Breast epithelium (tissue), 4 donors: ENCODE measurements at regions not wholly inside any gene's neighbourhood (a gene's known extent, or its start where the extent isn't known, plus 50 kb on each side); places are given as distances from the start of the nearest gene placed in this dataset.

Experiments
- DNase-seq, 2 donors: peaks; one replicate each; pipeline ENCODE4 v3.0.0-alpha.2; 2019; ENCODE audit warnings: low spot score in 2 of 2
- H3K27ac ChIP-seq, 2 donors: fragments of 200-600 bp; sonication (generic) in 1 of 2; one replicate each; pipeline ENCODE4 v1.5.1; 2016 to 2019; ENCODE audit warnings: mild to moderate bottlenecking in 1 of 2
- H3K27me3 ChIP-seq, 2 donors: fragments of 200-600 bp; sonication (generic) in 1 of 2; one replicate each; pipeline versions ENCODE4 v1.5.1 to v1.6.0; 2017 to 2019; ENCODE audit warnings: control low read depth in 1 of 2, mild to moderate bottlenecking in 1 of 2
- H3K36me3 ChIP-seq: fragments of 200-600 bp; one replicate; pipeline ENCODE4 v1.5.1; 2019
- H3K4me1 ChIP-seq, 2 donors: fragments of 200-600 bp; sonication (generic); one replicate each; pipeline ENCODE4 v1.5.1; 2016 to 2019; ENCODE audit warnings: control low read depth in 1 of 2
- H3K4me3 ChIP-seq, 3 donors: fragments of 200-600 bp; sonication (generic); 1 replicate in 2 of 3; 2 replicates in 1 of 3; pipeline ENCODE4 v1.5.1; 2016 to 2019; ENCODE audit warnings: mild to moderate bottlenecking in 3 of 3, moderate library complexity in 2 of 3
- H3K9me3 ChIP-seq, 2 donors: fragments of 200-600 bp; sonication (generic) in 1 of 2; one replicate each; pipeline ENCODE4 v1.5.1; 2016 to 2019; ENCODE audit warnings: control low read depth in 1 of 2
- POLR2A ChIP-seq: fragments of 450-650 bp; IDR thresholded peaks from one replicate; pipeline ENCODE4 v1.6.1; 2016; ENCODE audit warnings: antibody characterized with exemption, mild to moderate bottlenecking, moderate library complexity
- POLR2AphosphoS5 ChIP-seq, 3 donors: sonication (generic); formaldehyde crosslinking; IDR thresholded peaks; one replicate each; pipeline ENCODE4 v1.6.1; 2017; ENCODE audit warnings: antibody characterized with exemption in 3 of 3
- intact Hi-C: fragments of 100-400 bp; cut with DNase I; formaldehyde crosslinking; loops from one replicate; pipeline ENCODE4 v1.15.1; 2023; ENCODE audit warnings: low total_unique reads
- TF ChIP-seq, protein P1 (sequence below), 3 donors: fragments of 450-650 bp; IDR thresholded peaks; one replicate each; pipeline ENCODE4 v1.5.1; 2016 to 2017; ENCODE audit warnings: antibody characterized with exemption in 3 of 3, mild to moderate bottlenecking in 3 of 3, moderate library complexity in 3 of 3

GRCh38 chr13:59326717-59327116 lies 837.0 kb downstream of the DIAPH3 start:
- Histone ChIP-seq H3K27me3 (no peaks in the 10 kb centered on the region), H3K4me1 (no peaks in the 10 kb centered on the region), H3K4me3 (no peak overlapping the region), H3K36me3 (no peaks in the 10 kb centered on the region), H3K9me3 (no peaks in the 10 kb centered on the region), H3K27ac (no peak overlapping the region)
- TF ChIP-seq POLR2A: no peak
- TF ChIP-seq, protein P1, sequence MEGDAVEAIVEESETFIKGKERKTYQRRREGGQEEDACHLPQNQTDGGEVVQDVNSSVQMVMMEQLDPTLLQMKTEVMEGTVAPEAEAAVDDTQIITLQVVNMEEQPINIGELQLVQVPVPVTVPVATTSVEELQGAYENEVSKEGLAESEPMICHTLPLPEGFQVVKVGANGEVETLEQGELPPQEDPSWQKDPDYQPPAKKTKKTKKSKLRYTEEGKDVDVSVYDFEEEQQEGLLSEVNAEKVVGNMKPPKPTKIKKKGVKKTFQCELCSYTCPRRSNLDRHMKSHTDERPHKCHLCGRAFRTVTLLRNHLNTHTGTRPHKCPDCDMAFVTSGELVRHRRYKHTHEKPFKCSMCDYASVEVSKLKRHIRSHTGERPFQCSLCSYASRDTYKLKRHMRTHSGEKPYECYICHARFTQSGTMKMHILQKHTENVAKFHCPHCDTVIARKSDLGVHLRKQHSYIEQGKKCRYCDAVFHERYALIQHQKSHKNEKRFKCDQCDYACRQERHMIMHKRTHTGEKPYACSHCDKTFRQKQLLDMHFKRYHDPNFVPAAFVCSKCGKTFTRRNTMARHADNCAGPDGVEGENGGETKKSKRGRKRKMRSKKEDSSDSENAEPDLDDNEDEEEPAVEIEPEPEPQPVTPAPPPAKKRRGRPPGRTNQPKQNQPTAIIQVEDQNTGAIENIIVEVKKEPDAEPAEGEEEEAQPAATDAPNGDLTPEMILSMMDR (IDR thresholded peaks at IDR 0.05): no peak
- DNase-seq: no peak
- intact Hi-C loops: no loop called here

DNA sequence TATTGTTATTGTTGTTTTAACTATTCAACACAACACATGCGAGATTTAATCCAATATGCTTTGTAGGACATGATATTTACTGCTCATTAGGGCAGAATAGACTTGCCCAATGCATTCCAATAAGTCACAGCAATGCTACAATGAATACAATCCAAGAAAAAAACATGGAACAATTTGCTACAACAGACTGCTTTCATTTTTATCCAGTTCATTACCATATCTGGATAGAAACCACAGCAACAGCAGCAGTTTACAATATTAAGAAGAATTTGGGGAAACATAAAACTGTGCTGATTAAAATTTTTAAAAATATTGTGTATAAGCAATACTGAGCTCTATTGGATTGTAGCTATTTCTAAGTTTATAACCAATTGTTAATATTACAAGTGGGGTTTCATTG lies 833.0 kb downstream of the DIAPH3 start:
- H3K27me3 ChIP-seq: no peaks in the 10 kb centered on the region
- H3K4me3 ChIP-seq: no peak overlapping the region
- TF ChIP-seq POLR2AphosphoS5 (IDR thresholded peaks at IDR 0.05) (no peak), POLR2A (no peak)
- TF ChIP-seq, protein P1 (IDR thresholded peaks at IDR 0.05): no peak
- H3K27ac ChIP-seq: no peak overlapping the region
- intact Hi-C loops: no loop called here
- H3K4me1 ChIP-seq: no peaks in the 10 kb centered on the region
- H3K9me3 ChIP-seq: no peaks in the 10 kb centered on the region
- no peaks in the 10 kb centered on the region for H3K36me3 ChIP-seq
- no peak for DNase-seq

DNA sequence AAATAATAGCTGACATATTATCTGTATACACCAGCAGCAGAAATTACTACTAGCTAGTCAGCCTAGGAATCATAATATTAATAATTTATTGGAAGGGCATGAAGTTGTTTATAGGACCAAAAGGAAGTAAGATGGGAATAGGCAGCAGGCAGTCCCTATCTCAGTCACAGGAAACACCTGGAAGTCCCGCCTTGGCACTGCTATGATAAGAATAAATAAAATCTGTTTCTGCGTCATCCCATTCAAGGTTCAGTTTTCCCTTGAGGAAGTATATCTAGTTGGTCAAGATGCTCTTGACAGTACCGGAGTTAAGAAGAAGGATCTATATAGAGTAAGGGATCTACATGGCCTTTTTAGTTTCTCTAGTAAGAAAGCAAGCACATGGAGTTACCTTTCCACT lies 830.8 kb downstream of the DIAPH3 start:
- no peak overlapping the region for H3K4me3 ChIP-seq
- intact Hi-C loops: no loop called here
- no peaks in the 10 kb centered on the region for H3K27me3 ChIP-seq
- TF ChIP-seq, protein P1 (IDR thresholded peaks at IDR 0.05): no peak
- TF ChIP-seq POLR2A (no peak), POLR2AphosphoS5 (IDR thresholded peaks at IDR 0.05) (no peak)
- no peak for DNase-seq
- no peaks in the 10 kb centered on the region for H3K4me1 ChIP-seq
- no peak overlapping the region for H3K27ac ChIP-seq
- no peaks in the 10 kb centered on the region for H3K9me3 ChIP-seq
- no peaks in the 10 kb centered on the region for H3K36me3 ChIP-seq

- Histone ChIP-seq H3K27me3 (no peaks in the 10 kb centered on the region), H3K36me3 (no peaks in the 10 kb centered on the region), H3K27ac (no peak overlapping the region), H3K4me3 (no peak overlapping the region), H3K9me3 (no peaks in the 10 kb centered on the region), H3K4me1 (no peaks in the 10 kb centered on the region)
- no peak for DNase-seq
- intact Hi-C loops: no loop called here
- TF ChIP-seq POLR2AphosphoS5 (IDR thresholded peaks at IDR 0.05) (no peak), POLR2A (no peak)
- TF ChIP-seq, protein P1 (IDR thresholded peaks at IDR 0.05): no peak
Measured at GRCh38 chr13:59337070-59337469, 826.7 kb downstream of the DIAPH3 start.

GRCh38 chr13:59340151-59340550 lies 823.6 kb downstream of the DIAPH3 start:
- H3K4me3 ChIP-seq: no peak overlapping the region
- H3K27ac ChIP-seq: no peak overlapping the region
- H3K36me3 ChIP-seq: no peaks in the 10 kb centered on the region
- no peaks in the 10 kb centered on the region for H3K27me3 ChIP-seq
- TF ChIP-seq, protein P1 (IDR thresholded peaks at IDR 0.05): no peak
- TF ChIP-seq POLR2AphosphoS5 (IDR thresholded peaks at IDR 0.05): no peak
- no peak for TF ChIP-seq POLR2A
- no peaks in the 10 kb centered on the region for H3K9me3 ChIP-seq
- intact Hi-C loops: no loop called here
- no peaks in the 10 kb centered on the region for H3K4me1 ChIP-seq
- no peak for DNase-seq
